NCI-H2081 (cell line): ENCODE measurements at regions not wholly inside any gene's neighbourhood (a gene's known extent, or its start where the extent isn't known, plus 50 kb on each side); places are given as distances from the start of the nearest gene placed in this dataset.
"Not testable (repeated sequence)": the region's sequence is repeated elsewhere in the genome, so short reads cannot be mapped to it uniquely, and the experiment has no call there.

Experiments
- DNase-seq, 2 experiments: peaks; one replicate each; lab custom pipeline; 2025; lab: John Stamatoyannopoulos, UW

GRCh38 chr16:21534561-21534960 lies 64.8 kb upstream of the METTL9 start:
- DNase-seq = not testable (repeated sequence)

- DNase-seq = not testable (repeated sequence)
Observed at GRCh38 chr16:21535201-21535600, 64.2 kb upstream of the METTL9 start.

GRCh38 chr16:21536740-21537139 lies 62.6 kb upstream of the METTL9 start:
- DNase-seq = not testable (repeated sequence)

GRCh38 chr16:21537598-21537997 lies 61.8 kb upstream of the METTL9 start:
- not testable (repeated sequence) for DNase-seq

- DNase-seq = not testable (repeated sequence)
Observed at GRCh38 chr16:21539107-21539618, 60.2 kb upstream of the METTL9 start.

- DNase-seq = not testable (repeated sequence)
Observed at GRCh38 chr16:21540770-21541433, 58.5 kb upstream of the METTL9 start.

GRCh38 chr16:21541611-21542051 lies 57.7 kb upstream of the METTL9 start:
- DNase-seq = not testable (repeated sequence)

- DNase-seq = not testable (repeated sequence)
Observed at GRCh38 chr16:21542075-21542474, 57.3 kb upstream of the METTL9 start.

- DNase-seq = not testable (repeated sequence)
Observed at GRCh38 chr16:21542491-21543124, 56.8 kb upstream of the METTL9 start.

GRCh38 chr16:21543151-21543836 lies 56.1 kb upstream of the METTL9 start:
- DNase-seq = not testable (repeated sequence)

- not testable (repeated sequence) for DNase-seq
Observed at GRCh38 chr16:21545664-21546326, 53.6 kb upstream of the METTL9 start.

GRCh38 chr16:21549396-21549795 lies 50.0 kb upstream of the METTL9 start:
- not testable (repeated sequence) for DNase-seq
